Adrenal gland (tissue), 9 donors: ENCODE measurements at regions not wholly inside any gene's neighbourhood (a gene's known extent, or its start where the extent isn't known, plus 50 kb on each side); places are given as distances from the start of the nearest gene placed in this dataset.

ENCODE experiments used
- DNase-seq, 7 donors: peaks; one replicate each; pipeline ENCODE4 v3.0.0-alpha.2; 2019 to 2020
- H3K27ac ChIP-seq, 5 donors: fragments of 200-600 bp; sonication (generic) in 4 of 5; 1 replicate in 3 of 5; 2 replicates in 2 of 5; pipeline versions ENCODE4 v1.5.1 to v1.8.0; 2016 to 2020; ENCODE audit warnings: mild to moderate bottlenecking in 1 of 5
- H3K27me3 ChIP-seq: fragments of 200-600 bp; 2 replicates; pipeline ENCODE4 v1.8.0; 2021
- H3K36me3 ChIP-seq, 2 donors: fragments of 200-600 bp; replicated peaks in 1 of 2; 1 replicate in 1 of 2; 2 replicates in 1 of 2; pipeline versions ENCODE4 v1.5.1 to v1.8.0; 2018 to 2022
- H3K4me1 ChIP-seq, 2 donors: fragments of 200-600 bp; replicated peaks in 1 of 2; 1 replicate in 1 of 2; 2 replicates in 1 of 2; pipeline versions ENCODE4 v1.5.1 to v1.8.0; 2018 to 2021
- H3K4me3 ChIP-seq, 4 donors: fragments of 200-600 bp; sonication (generic) in 3 of 4; one replicate each; pipeline ENCODE4 v1.5.1; 2016 to 2018
- H3K9me3 ChIP-seq, 3 donors: fragments of 200-600 bp; sonication (generic) in 1 of 3; replicated peaks in 1 of 3; 1 replicate in 2 of 3; 2 replicates in 1 of 3; pipeline versions ENCODE4 v1.5.1 to v1.8.0; 2016 to 2021
- CTCF ChIP-seq, 6 experiments: fragments of 450-650 bp in 4 of 6; fragments of 200-600 bp in 2 of 6; sonication (generic) in 1 of 6; IDR thresholded peaks; 1 replicate in 5 of 6; 2 replicates in 1 of 6; pipeline versions ENCODE4 v1.5.1 to v1.8.0; 2016 to 2021; ENCODE audit warnings: antibody characterized with exemption in 6 of 6, mild to moderate bottlenecking in 2 of 6, moderate library complexity in 1 of 6
- POLR2A ChIP-seq, 2 donors: fragments of 450-650 bp; IDR thresholded peaks; one replicate each; pipeline ENCODE4 v1.6.1; 2017; ENCODE audit warnings: antibody characterized with exemption in 2 of 2, mild to moderate bottlenecking in 2 of 2, moderate library complexity in 1 of 2
- WGBS, 4 donors: extraction: QIAGEN DNeasy Blood & Tissue Kit in 2 of 4; methylation state at CpG; one replicate each; pipeline versions ENCODE4 v1.1.5 to v1.1.7; 2013 to 2017; 5-methylcytosine and 5-hydroxymethylcytosine counted together
- intact Hi-C, 2 donors: fragments of 100-400 bp; cut with DNase I; formaldehyde crosslinking; loops; one replicate each; pipeline versions ENCODE4 v1.14.1 to v1.15.0; 2022 to 2023
- donor health status: healthy with polysubstance abuse.
- donor health status: Bipolar disorder and iron deficiency.
- donor health status: DM: yes; HTN: yes; CAD: no.
- donor health status: DM: no; HTN: no; CAD: no.
- donor health status: DM: no; HTN: no; CAD: no.

- Histone ChIP-seq H3K4me3 (no peak overlapping the region), H3K27me3 (no peaks in the 10 kb centered on the region), H3K9me3 (no peaks in the 10 kb centered on the region), H3K4me1 (no peaks in the 10 kb centered on the region), H3K36me3 (no peaks in the 10 kb centered on the region), H3K27ac (no peak overlapping the region)
- intact Hi-C loops, result no loop called here
- no peak for TF ChIP-seq POLR2A (IDR thresholded peaks at IDR 0.05)
- TF ChIP-seq CTCF (IDR thresholded peaks at IDR 0.05), result no peak
- 62 to 74% (median 69%) methylated on average over 3 of the region's 3 CpGs for WGBS, 4 donors
- no peak for DNase-seq
Measured at GRCh38 chr2:114238910-114239559, 203.4 kb upstream of the DPP10 start.

- H3K4me1 ChIP-seq, result no peaks in the 10 kb centered on the region
- H3K27ac ChIP-seq, result no peak overlapping the region
- DNase-seq, result no peak
- H3K36me3 ChIP-seq, result no peaks in the 10 kb centered on the region
- intact Hi-C loops, result no loop called here
- WGBS, 4 donors, result 53 to 63% (median 60%) methylated on average over 3 of the region's 3 CpGs
- H3K4me3 ChIP-seq, result no peak overlapping the region
- no peaks in the 10 kb centered on the region for H3K9me3 ChIP-seq
- TF ChIP-seq POLR2A (IDR thresholded peaks at IDR 0.05) (no peak), CTCF (IDR thresholded peaks at IDR 0.05) (no peak)
- no peaks in the 10 kb centered on the region for H3K27me3 ChIP-seq
Measured at GRCh38 chr2:114248648-114249047, 193.8 kb upstream of the DPP10 start.

GRCh38 chr2:114252713-114253112 is 189.7 kb upstream of the DPP10 start:
- Histone ChIP-seq H3K27ac (no peak overlapping the region), H3K36me3 (no peaks in the 10 kb centered on the region), H3K9me3 (no peaks in the 10 kb centered on the region), H3K27me3 (no peaks in the 10 kb centered on the region), H3K4me3 (no peak overlapping the region), H3K4me1 (no peaks in the 10 kb centered on the region)
- intact Hi-C loops, result no loop called here
- DNase-seq, result no peak
- TF ChIP-seq POLR2A (IDR thresholded peaks at IDR 0.05) (no peak), CTCF (IDR thresholded peaks at IDR 0.05) (no peak)
- whole genome bisulfite sequencing, 4 donors, result 86 to 98% (median 92%) methylated on average over 1 of the region's 1 CpG

GRCh38 chr2:114254875-114255274 is 187.6 kb upstream of the DPP10 start:
- no peaks in the 10 kb centered on the region for H3K4me1 ChIP-seq
- no peak overlapping the region for H3K4me3 ChIP-seq
- intact Hi-C loops, result no loop called here
- H3K27ac ChIP-seq, result no peak overlapping the region
- no peaks in the 10 kb centered on the region for H3K9me3 ChIP-seq
- no peaks in the 10 kb centered on the region for H3K36me3 ChIP-seq
- TF ChIP-seq CTCF (IDR thresholded peaks at IDR 0.05) (no peak), POLR2A (IDR thresholded peaks at IDR 0.05) (no peak)
- WGBS, 4 donors, result 42 to 90% (median 66%) methylated on average over 2 of the region's 2 CpGs
- DNase-seq, result no peak
- no peaks in the 10 kb centered on the region for H3K27me3 ChIP-seq
